ENCODE measurements at regions not wholly inside any gene's neighbourhood (a gene's known extent, or its start where the extent isn't known, plus 50 kb on each side); places are given as distances from the start of the nearest gene placed in this dataset.
"Not testable (repeated sequence)": the region's sequence is repeated elsewhere in the genome, so short reads cannot be mapped to it uniquely, and the experiment has no call there.

DNA sequence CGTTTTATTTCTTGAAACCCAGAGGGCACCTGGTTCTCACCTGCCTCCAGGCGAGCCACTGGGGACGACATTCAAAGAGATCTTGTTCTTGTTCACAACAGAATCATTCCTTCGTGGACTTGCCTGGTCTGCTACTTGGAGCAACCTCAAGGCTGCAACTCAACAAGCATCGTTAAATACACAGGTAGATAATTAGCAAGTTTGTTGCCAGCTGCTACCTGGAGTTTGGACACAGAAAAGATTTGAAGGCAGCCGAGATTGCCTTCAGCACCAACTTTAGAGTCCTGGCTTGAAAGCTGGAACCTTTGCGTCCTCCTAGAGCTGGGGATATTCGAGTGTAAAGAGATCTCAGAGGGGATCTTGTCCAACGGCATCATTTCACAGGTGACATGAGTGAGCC, 89.6 kb upstream of the C7orf33 start:
- Histone ChIP-seq H3K4me3 (ENCODE audit: low read depth, low read length) (no peak overlapping the region), H3K27me3 (ENCODE audit: control insufficient read depth, insufficient read depth, low read length) (peaks cover 4% of the 10 kb centered on the region; the same call in 1 of the 2 replicates), H3K36me3 (ENCODE audit: control insufficient read depth, insufficient read depth, low read length) (no peaks in the 10 kb centered on the region)
- ChIA-PET CTCF (interaction anchor here (1.4 to 7.0 kb wide), 2 partner anchors 73 to 464 kb away, joined by 4 to 56 read pairs; no protein-coding TSS in a partner anchor), POLR2A (no interaction called here)
- DNase-seq (ENCODE audit: low read depth), result no peak
- TF ChIP-seq, protein P1, sequence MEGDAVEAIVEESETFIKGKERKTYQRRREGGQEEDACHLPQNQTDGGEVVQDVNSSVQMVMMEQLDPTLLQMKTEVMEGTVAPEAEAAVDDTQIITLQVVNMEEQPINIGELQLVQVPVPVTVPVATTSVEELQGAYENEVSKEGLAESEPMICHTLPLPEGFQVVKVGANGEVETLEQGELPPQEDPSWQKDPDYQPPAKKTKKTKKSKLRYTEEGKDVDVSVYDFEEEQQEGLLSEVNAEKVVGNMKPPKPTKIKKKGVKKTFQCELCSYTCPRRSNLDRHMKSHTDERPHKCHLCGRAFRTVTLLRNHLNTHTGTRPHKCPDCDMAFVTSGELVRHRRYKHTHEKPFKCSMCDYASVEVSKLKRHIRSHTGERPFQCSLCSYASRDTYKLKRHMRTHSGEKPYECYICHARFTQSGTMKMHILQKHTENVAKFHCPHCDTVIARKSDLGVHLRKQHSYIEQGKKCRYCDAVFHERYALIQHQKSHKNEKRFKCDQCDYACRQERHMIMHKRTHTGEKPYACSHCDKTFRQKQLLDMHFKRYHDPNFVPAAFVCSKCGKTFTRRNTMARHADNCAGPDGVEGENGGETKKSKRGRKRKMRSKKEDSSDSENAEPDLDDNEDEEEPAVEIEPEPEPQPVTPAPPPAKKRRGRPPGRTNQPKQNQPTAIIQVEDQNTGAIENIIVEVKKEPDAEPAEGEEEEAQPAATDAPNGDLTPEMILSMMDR (IDR thresholded peaks at IDR 0.05; ENCODE audit: insufficient read depth, low read depth, low read length), result no peak

DNA sequence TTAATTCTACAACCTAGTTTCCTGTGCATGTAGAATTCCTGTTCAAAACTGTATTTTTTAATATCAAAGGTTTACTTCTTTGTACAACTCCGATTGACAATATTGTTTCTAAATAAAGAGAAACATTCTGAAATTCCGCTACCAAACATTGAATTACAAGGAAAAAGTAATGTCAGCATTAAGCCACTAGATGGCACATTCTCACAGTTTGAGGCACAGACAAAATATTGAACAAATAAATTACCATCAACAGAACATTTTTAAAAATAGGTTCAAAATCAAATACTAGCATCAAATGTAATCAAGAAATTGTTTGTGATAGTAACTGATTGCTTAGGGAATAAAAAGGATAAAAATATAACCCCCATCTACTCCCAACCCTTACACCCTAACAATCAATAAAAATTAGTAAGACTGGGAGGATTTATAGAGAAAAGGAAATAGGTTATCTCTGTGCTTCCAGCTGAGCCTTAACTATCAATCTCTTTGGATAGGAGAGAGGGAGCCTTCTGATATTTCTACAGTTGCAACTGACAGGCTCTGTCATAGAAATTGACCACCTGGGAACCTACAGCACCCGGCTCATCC, 86.6 kb upstream of the C7orf33 start:
- no peak for DNase-seq (ENCODE audit: low read depth)
- peaks cover 4% of the 10 kb centered on the region; the same call in 1 of the 2 replicates for H3K27me3 ChIP-seq (ENCODE audit: control insufficient read depth, insufficient read depth, low read length)
- TF ChIP-seq, protein P1 (IDR thresholded peaks at IDR 0.05; ENCODE audit: insufficient read depth, low read depth, low read length), result peak; percentile 70
- CTCF ChIA-PET, result interaction anchor here (1.9 to 7.0 kb wide), 2 partner anchors 461 to 466 kb away, joined by 5 to 56 read pairs; no protein-coding TSS in a partner anchor
- POLR2A ChIA-PET, result no interaction called here
- no peak overlapping the region for H3K4me3 ChIP-seq (ENCODE audit: low read depth, low read length)
- H3K36me3 ChIP-seq (ENCODE audit: control insufficient read depth, insufficient read depth, low read length), result no peaks in the 10 kb centered on the region

DNA sequence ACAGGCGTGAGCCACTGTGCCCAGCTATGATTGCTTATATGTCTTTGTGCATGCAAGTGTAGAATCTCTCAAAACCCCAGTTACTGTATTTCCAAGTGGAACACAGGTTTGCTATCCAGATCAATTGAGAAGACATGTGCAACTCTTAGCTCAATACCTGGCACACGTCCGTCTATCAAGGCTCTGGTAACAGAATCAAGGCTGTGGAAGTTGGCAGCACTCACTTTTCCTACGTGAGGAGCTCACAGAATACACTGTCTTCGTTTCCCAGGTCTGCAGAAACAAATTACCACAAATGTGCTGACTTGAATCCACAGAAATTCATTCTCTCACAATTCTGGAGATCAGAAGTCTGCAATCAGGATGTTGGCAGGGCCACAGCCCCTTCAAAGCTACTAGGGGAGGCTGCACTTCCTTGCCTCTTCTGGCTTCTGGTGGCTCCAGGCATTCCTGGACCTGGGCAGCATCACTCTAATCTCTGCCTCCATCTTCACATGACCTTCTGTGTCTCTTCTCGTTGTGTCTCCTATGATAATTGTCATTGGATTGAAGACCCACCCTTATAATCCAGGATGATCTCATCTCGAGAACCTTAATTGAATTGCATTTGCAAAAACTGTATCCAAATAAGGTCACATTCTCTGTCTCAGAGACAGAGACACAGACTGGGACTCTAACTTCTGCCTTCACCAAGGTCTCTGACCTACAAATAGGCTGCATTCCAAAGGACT, 84.8 kb upstream of the C7orf33 start:
- Histone ChIP-seq H3K36me3 (ENCODE audit: control insufficient read depth, insufficient read depth, low read length) (no peaks in the 10 kb centered on the region), H3K4me3 (ENCODE audit: low read depth, low read length) (no peak overlapping the region), H3K27me3 (ENCODE audit: control insufficient read depth, insufficient read depth, low read length) (peaks cover 4% of the 10 kb centered on the region; the same call in 1 of the 2 replicates)
- ChIA-PET CTCF (interaction anchor here (1.1 to 7.0 kb wide), 5 partner anchors 50 to 560 kb away, joined by 3 to 56 read pairs (median 4); no protein-coding TSS in a partner anchor), POLR2A (no interaction called here)
- TF ChIP-seq, protein P1 (IDR thresholded peaks at IDR 0.05; ENCODE audit: insufficient read depth, low read depth, low read length), result no peak
- no peak for DNase-seq (ENCODE audit: low read depth)

DNA sequence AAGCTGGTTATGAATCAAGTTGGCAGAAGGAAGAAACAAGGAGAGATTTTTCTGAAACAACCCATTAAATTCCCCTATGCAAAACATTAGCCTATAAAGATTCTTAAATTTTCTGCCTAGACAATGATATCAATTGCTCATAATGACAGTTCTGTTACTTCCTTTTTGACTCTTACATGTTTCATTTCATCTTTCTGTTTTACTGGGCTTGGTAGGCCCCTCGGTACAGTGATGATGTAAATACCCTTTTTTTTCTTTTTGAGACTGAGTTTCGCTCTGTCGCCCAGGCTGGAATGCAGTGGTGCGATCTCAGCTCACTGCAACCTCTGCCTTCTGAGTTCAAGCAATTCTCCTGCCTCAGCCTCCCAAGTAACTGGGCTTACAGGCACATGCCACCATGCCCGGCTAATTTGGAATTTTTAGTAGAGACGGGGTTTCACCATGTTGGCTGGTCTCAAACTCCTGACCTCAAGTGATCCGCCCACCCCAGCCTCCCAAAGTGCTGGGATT, 83.4 kb upstream of the C7orf33 start:
- H3K4me3 ChIP-seq (ENCODE audit: low read depth, low read length); DNase-seq (ENCODE audit: low read depth); H3K36me3 ChIP-seq (ENCODE audit: control insufficient read depth, insufficient read depth, low read length); CTCF ChIA-PET; H3K27me3 ChIP-seq (ENCODE audit: control insufficient read depth, insufficient read depth, low read length); POLR2A ChIA-PET: not testable (repeated sequence)

DNA sequence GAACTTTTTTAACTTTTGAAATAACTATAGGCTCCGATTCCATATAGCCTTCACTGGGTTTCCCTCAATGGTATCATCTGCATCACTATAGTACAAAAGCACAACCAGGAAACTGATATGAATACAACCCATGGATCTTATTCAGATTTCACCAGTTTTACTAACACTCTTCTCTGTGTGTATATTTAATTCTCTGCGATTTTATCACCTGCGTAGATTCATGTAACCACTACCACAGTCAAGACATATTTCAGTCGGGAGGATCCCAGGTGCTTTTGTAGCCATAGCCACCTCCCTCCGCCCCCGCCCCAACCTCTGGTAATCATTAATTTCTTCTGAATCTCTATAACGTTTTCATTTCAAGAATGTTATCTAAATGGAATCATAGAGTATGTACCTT, 82.8 kb upstream of the C7orf33 start:
- no peaks in the 10 kb centered on the region for H3K36me3 ChIP-seq (ENCODE audit: control insufficient read depth, insufficient read depth, low read length)
- H3K27me3 ChIP-seq (ENCODE audit: control insufficient read depth, insufficient read depth, low read length), result no peaks in the 10 kb centered on the region
- H3K4me3 ChIP-seq (ENCODE audit: low read depth, low read length), result no peak overlapping the region
- POLR2A ChIA-PET, result no interaction called here
- TF ChIP-seq, protein P1 (IDR thresholded peaks at IDR 0.05; ENCODE audit: insufficient read depth, low read depth, low read length), result no peak
- CTCF ChIA-PET, result no interaction called here
- no peak for DNase-seq (ENCODE audit: low read depth)

Measured in BJ (cell line).